Immature natural killer cell (primary cell): ENCODE measurements at regions not wholly inside any gene's neighbourhood (a gene's known extent, or its start where the extent isn't known, plus 50 kb on each side); places are given as distances from the start of the nearest gene placed in this dataset.

ENCODE experiments used
- DNase-seq, 3 donors: peaks; one replicate each; pipeline ENCODE4 v3.0.0; 2022; ENCODE audit warnings: mixed read lengths in 1 of 3
- H3K27ac Mint-ChIP-seq, 6 donors: one replicate each; pipeline ENCODE4 v1.8.0; 2020; ENCODE audit warnings: mixed read lengths in 6 of 6, mild to moderate bottlenecking in 5 of 6, inconsistent platforms in 4 of 6, moderate library complexity in 3 of 6
- H3K27me3 Mint-ChIP-seq, 3 donors: one replicate each; pipeline ENCODE4 v1.8.0; 2020 to 2021; ENCODE audit warnings: low read depth in 3 of 3, mild to moderate bottlenecking in 3 of 3, mixed read lengths in 3 of 3, moderate library complexity in 3 of 3, inconsistent platforms in 1 of 3
- H3K36me3 Mint-ChIP-seq, 3 donors: one replicate each; pipeline ENCODE4 v1.8.0; 2020; ENCODE audit warnings: mixed read lengths in 3 of 3, inconsistent platforms in 2 of 3, mild to moderate bottlenecking in 2 of 3
- H3K4me1 Mint-ChIP-seq, 2 donors: one replicate each; pipeline ENCODE4 v1.8.0; 2020; ENCODE audit warnings: inconsistent platforms in 2 of 2, mild to moderate bottlenecking in 2 of 2, mixed read lengths in 2 of 2, moderate library complexity in 1 of 2
- H3K4me3 Mint-ChIP-seq, 5 donors: one replicate each; pipeline ENCODE4 v1.8.0; 2020; ENCODE audit warnings: mild to moderate bottlenecking in 5 of 5, mixed read lengths in 5 of 5, inconsistent platforms in 3 of 5, moderate library complexity in 3 of 5
- H3K9me3 Mint-ChIP-seq, 6 donors: one replicate each; pipeline ENCODE4 v1.8.0; 2020; ENCODE audit warnings: mild to moderate bottlenecking in 6 of 6, mixed read lengths in 6 of 6, inconsistent platforms in 4 of 6, moderate library complexity in 3 of 6

DNA sequence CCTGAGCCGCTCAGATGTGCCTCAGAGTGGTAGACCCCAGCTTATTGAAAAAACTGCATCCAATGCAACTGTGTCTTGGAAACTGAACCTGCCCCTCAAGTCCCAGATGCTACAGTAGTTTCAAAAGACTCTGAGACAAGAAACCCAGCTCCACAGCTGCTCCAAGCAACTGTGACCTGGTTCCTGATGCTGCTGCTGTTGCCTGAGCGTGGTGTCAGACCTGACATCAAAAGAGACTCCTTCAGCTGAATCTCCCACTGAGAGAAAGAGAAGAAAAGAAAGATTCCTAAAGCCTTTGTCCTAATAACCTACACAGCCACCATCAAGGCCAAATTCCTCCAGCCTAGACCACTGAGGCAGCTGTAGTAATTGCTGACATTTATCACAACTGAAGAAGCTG, 630.1 kb downstream of the STIM2 start:
- Mint-ChIP-seq H3K27me3 (no peaks in the 10 kb centered on the region), H3K27ac (no peak overlapping the region), H3K4me1 (no peaks in the 10 kb centered on the region), H3K4me3 (no peak overlapping the region), H3K36me3 (no peaks in the 10 kb centered on the region), H3K9me3 (peaks cover 2 to 17% (median 6%) of the 10 kb centered on the region in 6 donors)
- DNase-seq, result no peak

DNA sequence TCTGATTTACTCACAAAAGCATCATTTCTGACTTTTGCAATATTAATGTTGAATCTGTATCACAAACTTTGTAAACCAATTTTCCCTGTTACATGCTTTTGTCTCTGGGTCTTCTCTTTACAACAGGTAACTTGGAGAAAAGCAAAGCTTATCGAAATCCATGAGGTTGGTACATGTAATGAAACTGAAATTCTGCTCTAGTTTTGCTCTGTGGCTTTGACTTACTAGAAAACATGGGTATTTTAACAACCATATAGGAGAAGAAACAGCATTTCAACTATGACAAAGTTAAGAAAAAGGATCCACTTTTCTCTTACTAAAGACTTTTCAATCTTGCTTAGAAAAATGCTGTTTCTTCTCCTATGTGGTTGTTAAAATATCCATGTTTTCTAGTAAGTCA, 645.8 kb downstream of the STIM2 start:
- Mint-ChIP-seq H3K4me1 (no peaks in the 10 kb centered on the region), H3K4me3 (no peak overlapping the region), H3K27me3 (no peaks in the 10 kb centered on the region), H3K36me3 (no peaks in the 10 kb centered on the region), H3K9me3 (peaks cover 3 to 21% (median 10%) of the 10 kb centered on the region in 6 donors), H3K27ac (no peak overlapping the region)
- no peak for DNase-seq

DNA sequence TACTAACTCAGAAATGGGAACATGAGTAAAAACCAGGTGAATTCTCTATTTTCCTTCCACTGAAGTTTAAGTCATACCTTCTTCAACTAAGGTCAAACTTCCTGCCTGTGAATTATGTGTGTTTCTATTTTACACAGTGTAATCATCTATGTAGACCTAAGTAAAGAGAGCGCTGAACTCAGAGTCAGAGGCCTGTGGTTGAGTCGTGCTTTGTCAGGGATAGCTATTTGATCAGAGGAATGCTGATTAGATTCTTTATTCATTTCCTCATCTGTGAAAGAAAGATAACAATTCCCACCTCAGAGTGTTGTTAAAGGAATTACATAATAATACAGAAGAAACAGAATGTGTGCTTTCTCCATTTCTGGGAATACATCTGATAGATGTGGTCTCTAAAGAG, 654.1 kb downstream of the STIM2 start:
- no peaks in the 10 kb centered on the region for H3K4me1 Mint-ChIP-seq
- DNase-seq, result no peak

DNA sequence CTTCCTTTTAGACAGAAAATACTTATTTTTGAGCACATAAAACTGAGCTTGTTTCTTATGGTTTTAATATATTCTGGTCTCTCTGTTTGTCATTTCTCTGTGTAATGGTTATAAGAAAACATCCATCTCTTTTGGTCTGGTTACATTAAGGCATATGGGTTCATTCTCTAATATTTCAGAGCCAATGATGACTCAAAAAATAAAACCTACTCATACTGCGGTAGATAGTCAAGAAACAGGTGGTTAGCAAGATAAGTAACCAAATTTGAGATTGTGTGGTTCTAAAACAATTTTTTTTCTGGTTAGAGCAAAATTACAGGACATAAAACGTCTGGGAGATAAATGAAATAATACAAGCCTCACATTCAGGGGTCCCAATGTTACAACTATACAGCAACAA, 654.5 kb downstream of the STIM2 start:
- Mint-ChIP-seq H3K4me1 (no peaks in the 10 kb centered on the region), H3K27me3 (peaks cover 0 to 2% (median 0%) of the 10 kb centered on the region in 3 donors), H3K27ac (no peak overlapping the region), H3K9me3 (peaks cover 2 to 25% (median 13%) of the 10 kb centered on the region in 6 donors), H3K4me3 (no peak overlapping the region), H3K36me3 (no peaks in the 10 kb centered on the region)
- no peak for DNase-seq

More for the DNA sequence above, 654.1 kb downstream of the STIM2 start:
- peaks cover 0 to 29% (median 13%) of the 10 kb centered on the region in 6 donors for H3K9me3 Mint-ChIP-seq
- H3K27me3 Mint-ChIP-seq, result peaks cover 0 to 2% (median 0%) of the 10 kb centered on the region in 3 donors
- no peak overlapping the region for H3K27ac Mint-ChIP-seq
- no peaks in the 10 kb centered on the region for H3K36me3 Mint-ChIP-seq
- H3K4me3 Mint-ChIP-seq, result no peak overlapping the region

DNA sequence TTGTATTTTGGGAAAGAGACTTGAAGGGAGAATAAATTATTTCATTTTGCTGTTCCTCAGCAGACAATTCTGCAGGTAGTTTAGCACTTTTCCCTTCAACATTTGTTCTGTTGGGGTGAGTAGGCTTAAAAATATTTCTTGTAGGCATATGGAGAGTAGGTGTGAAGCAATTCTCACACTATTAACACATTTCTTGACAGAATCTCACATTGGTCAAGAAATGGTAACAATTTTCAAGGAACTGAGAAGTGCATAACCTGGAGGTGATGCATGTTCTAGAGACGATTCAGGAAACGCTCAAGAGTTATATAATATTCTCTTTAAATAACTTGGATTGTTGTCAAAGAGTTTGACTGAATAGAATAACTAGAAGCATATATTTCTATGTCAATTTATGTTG, 658.2 kb downstream of the STIM2 start:
- Mint-ChIP-seq H3K27me3 (peaks cover 0 to 2% (median 0%) of the 10 kb centered on the region in 3 donors), H3K9me3 (peaks cover 3 to 25% (median 19%) of the 10 kb centered on the region in 6 donors), H3K36me3 (no peaks in the 10 kb centered on the region), H3K4me1 (no peaks in the 10 kb centered on the region), H3K4me3 (no peak overlapping the region), H3K27ac (no peak overlapping the region)
- DNase-seq, result no peak

DNA sequence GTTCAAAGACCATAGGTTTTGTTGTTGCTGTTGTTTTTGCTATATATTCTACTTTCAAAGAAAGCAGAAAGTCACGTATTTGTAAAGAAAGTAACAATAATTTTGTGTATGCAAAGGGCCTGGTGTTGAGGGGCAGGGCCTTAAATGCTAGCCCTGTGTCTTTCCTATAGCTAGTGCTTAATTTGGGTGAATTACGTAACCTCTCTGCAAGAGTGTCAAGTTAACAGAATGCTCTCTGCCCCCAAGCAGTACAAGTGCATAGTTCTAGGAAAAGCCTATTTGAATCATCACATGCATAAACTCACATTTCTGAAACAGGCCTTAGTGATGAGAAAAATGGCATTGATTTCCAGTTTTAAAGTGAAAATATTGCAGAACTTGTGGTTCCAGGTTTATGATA, 663.6 kb downstream of the STIM2 start:
- Mint-ChIP-seq H3K27ac (no peak overlapping the region), H3K9me3 (peaks cover 2 to 28% (median 9%) of the 10 kb centered on the region in 6 donors), H3K27me3 (peaks cover 0 to 2% (median 0%) of the 10 kb centered on the region in 3 donors)

DNA sequence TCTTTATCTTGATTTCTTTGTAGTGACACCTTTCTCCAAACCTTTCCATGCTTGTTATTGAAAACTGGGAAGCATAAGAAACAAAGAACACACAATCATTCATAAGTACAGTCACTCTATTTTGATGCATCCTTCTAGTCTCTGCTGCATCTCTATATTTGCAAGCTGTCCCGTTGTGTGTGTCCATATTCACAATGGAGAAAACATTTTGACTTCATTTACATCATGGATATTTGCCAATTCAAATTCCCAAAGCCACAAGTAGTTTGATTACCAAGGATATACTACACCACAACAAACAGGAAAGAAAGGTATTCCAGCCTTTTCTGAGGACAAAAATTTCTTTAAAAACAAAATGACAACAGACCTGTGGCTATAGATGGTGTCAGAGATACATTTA, 673.8 kb downstream of the STIM2 start:
- H3K36me3 Mint-ChIP-seq, result peaks cover 0 to 3% (median 0%) of the 10 kb centered on the region in 3 donors
- peaks cover 0 to 19% (median 10%) of the 10 kb centered on the region in 6 donors for H3K9me3 Mint-ChIP-seq
- H3K4me3 Mint-ChIP-seq, result no peak overlapping the region
- peaks cover 0 to 3% (median 0%) of the 10 kb centered on the region in 3 donors for H3K27me3 Mint-ChIP-seq
- no peak overlapping the region for H3K27ac Mint-ChIP-seq
- DNase-seq, result no peak
- no peaks in the 10 kb centered on the region for H3K4me1 Mint-ChIP-seq

More for the DNA sequence above, 663.6 kb downstream of the STIM2 start:
- Mint-ChIP-seq H3K4me3 (no peak overlapping the region), H3K4me1 (no peaks in the 10 kb centered on the region), H3K36me3 (no peaks in the 10 kb centered on the region)
- no peak for DNase-seq

DNA sequence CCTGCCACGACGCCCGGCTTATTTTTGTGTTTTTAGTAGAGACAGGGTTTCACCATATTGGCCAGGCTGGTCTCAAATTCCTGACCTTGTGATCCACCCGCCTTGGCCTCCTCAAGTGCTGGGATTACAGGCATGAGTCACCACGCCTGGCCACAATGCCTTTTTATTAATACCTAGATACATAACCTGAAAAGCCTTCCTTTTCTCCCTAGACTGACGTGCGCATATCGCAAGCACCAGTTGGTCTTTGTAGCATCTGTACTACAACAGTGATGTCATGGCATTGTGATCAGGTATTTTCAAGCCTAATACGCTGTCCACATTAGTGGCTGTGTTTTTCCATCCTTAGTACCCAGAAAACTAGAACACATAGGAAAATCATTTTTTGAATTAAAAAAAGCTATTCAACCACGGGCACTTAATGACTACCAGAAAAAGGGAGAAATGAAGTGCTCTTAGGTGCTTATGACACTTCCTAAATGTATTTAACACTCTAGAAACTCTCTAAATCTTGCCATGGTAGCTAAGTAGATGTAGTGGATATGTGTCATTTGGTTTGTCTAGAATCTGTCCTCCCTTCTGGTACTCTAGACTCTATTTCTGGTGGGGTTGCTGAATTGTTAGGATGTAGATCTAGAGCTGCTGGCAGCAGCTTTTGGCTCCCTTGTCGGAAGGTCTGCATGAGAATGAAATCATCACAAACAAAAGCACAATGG, 707.8 kb downstream of the STIM2 start:
- no peaks in the 10 kb centered on the region for H3K36me3 Mint-ChIP-seq
- H3K9me3 Mint-ChIP-seq, result peaks cover 2 to 23% (median 6%) of the 10 kb centered on the region in 6 donors
- H3K27me3 Mint-ChIP-seq, result no peaks in the 10 kb centered on the region
- H3K27ac Mint-ChIP-seq, result no peak overlapping the region
- DNase-seq, result no peak
- no peaks in the 10 kb centered on the region for H3K4me1 Mint-ChIP-seq
- H3K4me3 Mint-ChIP-seq, result no peak overlapping the region

DNA sequence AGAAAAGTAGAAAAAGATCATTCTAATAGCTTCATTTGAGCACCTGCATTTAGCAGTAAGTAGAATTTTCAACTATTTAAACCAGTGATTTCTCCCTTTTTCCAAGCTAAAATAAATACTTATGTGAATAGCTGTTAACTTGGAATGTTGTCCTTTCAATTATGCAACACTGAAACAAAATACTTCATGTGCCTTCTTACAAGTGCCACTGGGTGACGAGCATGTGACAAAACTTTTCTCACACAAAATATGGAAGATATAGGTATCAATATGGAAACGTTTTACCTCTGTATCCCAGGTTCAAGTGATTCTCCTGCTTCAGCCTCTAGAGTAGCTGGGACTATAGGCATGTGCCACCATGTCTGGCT, 708.3 kb downstream of the STIM2 start:
- H3K27ac Mint-ChIP-seq, result no peak overlapping the region
- peaks cover 2 to 25% (median 7%) of the 10 kb centered on the region in 6 donors for H3K9me3 Mint-ChIP-seq
- no peaks in the 10 kb centered on the region for H3K4me1 Mint-ChIP-seq
- no peaks in the 10 kb centered on the region for H3K36me3 Mint-ChIP-seq
- no peak overlapping the region for H3K4me3 Mint-ChIP-seq
- DNase-seq, result no peak
- H3K27me3 Mint-ChIP-seq, result no peaks in the 10 kb centered on the region

DNA sequence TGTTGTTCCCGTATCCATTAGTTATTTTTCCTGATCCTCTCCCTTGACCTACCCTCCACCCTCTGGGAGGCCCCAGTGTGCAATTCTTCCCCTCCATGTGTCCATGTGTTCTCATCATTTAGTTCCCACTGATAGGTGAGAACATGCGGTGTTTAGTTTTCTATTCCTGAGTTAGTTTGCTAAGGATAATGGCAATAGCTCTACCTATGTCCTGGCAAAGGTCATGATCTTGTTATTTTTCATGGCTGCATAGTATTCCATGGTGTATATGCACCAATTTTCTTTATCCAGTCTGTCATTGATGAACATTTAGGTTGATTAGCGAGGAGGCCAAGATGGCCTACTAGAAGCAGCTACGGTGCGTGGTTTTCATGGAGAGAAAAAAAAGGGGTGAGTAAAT, 714.1 kb downstream of the STIM2 start:
- peaks cover 0 to 2% (median 0%) of the 10 kb centered on the region in 3 donors for H3K27me3 Mint-ChIP-seq
- no peak overlapping the region for H3K27ac Mint-ChIP-seq
- no peak overlapping the region for H3K4me3 Mint-ChIP-seq
- H3K36me3 Mint-ChIP-seq, result no peaks in the 10 kb centered on the region
- H3K4me1 Mint-ChIP-seq, result no peaks in the 10 kb centered on the region
- peaks cover 6 to 31% (median 9%) of the 10 kb centered on the region in 6 donors for H3K9me3 Mint-ChIP-seq
- no peak for DNase-seq

DNA sequence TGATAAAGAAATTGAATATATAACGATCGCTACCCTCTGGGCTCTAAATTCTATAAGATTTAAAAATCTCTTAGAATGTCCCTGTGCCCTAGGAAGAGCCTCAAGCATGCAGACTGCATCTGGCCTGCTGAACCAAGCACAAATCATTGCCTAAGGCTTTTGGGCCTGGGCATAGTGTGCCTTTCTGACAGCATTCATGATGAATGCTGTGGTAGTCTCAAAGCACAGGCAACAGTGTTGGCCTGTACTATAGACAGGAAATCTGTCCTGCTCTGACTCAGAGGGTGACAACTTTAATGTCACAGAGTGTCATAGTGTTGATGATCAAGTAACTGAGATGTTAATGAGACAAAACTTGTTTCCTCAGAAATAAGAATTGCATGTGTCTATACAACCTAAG, 717.3 kb downstream of the STIM2 start:
- no peaks in the 10 kb centered on the region for H3K4me1 Mint-ChIP-seq
- peaks cover 0 to 2% (median 0%) of the 10 kb centered on the region in 3 donors for H3K27me3 Mint-ChIP-seq
- H3K9me3 Mint-ChIP-seq, result peaks cover 3 to 29% (median 13%) of the 10 kb centered on the region in 6 donors
- no peak overlapping the region for H3K27ac Mint-ChIP-seq
- no peaks in the 10 kb centered on the region for H3K36me3 Mint-ChIP-seq
- H3K4me3 Mint-ChIP-seq, result no peak overlapping the region
- no peak for DNase-seq

DNA sequence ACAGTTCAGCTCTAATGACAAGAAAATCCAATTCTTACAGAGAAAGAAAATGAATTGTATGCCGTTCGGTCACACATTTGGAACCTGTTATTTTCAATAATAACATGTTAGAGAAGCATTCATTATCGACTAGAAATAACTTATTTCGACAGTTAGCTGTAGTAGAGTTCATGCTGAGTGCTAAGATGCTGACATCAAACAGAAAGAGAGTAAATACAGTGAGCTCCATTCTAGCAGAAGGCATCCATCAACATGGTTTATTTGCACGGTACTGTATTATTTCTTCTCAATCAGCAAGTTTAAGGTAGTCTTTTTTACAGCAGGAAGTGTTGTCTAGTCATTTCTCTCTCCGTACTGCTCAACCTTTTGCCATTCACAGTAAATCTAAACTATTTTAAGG, 732.1 kb downstream of the STIM2 start:
- Mint-ChIP-seq H3K4me3 (no peak overlapping the region), H3K27ac (no peak overlapping the region), H3K9me3 (peaks cover 0 to 10% (median 4%) of the 10 kb centered on the region in 6 donors), H3K4me1 (no peaks in the 10 kb centered on the region), H3K27me3 (no peaks in the 10 kb centered on the region), H3K36me3 (no peaks in the 10 kb centered on the region)
- DNase-seq, result no peak

DNA sequence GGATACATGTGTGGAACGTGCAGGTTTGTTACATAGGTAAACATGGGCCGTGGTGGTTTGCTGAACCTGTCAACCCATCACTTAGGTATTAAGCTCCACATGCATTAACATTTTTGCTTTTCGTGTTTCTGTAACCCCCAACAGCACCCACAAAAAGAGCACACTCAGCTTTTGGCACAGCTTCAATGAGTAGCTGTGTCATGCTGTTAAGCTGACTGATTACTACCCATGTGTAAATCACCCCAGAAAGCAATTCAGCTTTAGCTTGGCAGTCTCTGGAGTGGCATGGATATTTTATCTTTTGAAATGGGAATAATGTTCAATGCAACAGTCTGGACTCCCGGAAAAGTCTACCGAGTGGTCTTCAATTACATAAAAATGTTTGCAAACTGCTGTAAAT, 734.3 kb downstream of the STIM2 start:
- no peak for DNase-seq
- no peaks in the 10 kb centered on the region for H3K4me1 Mint-ChIP-seq
- peaks cover 0 to 5% (median 3%) of the 10 kb centered on the region in 6 donors for H3K9me3 Mint-ChIP-seq
- no peaks in the 10 kb centered on the region for H3K27me3 Mint-ChIP-seq
- no peak overlapping the region for H3K4me3 Mint-ChIP-seq
- H3K36me3 Mint-ChIP-seq, result no peaks in the 10 kb centered on the region
- no peak overlapping the region for H3K27ac Mint-ChIP-seq

DNA sequence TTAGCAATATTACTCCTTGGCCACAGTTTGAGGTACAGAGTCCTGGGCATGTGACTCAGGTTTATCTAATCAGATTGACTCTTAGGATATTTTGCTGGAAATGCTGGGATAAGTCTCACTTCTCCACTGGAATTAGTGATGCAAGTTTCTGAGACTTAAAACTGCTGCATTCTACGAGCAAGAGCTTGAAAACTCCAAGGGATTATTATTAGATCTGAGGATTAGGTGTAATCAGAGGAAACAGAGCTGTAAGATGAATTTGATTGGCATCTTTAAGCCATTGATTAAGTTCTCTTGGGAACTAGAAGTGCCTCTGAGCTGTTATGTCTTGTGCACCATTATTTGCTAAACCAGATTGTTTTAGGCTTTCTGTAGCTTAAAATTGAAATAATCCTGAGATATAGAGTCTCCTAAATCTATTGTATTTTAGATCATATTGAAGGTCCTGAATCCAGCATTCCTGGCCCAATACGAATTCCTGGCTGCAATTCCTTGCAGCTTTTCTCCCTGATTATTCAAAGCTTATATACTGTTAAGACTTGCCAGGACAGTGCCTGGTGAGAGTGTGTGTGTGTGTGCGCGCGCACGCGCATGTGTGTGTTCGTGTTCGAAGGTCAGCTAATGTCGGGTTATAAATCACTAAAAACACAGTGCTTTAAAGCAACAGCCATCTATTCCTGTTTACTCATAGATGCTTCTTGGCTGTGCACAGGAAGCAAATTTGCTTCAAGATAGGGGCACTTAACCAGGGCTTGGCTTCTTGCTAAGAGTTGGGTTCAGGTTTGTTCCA, 735.1 kb downstream of the STIM2 start:
- Mint-ChIP-seq H3K4me1 (no peaks in the 10 kb centered on the region), H3K36me3 (no peaks in the 10 kb centered on the region), H3K9me3 (peaks cover 0 to 5% (median 3%) of the 10 kb centered on the region in 6 donors), H3K27ac (no peak overlapping the region), H3K27me3 (no peaks in the 10 kb centered on the region), H3K4me3 (no peak overlapping the region)
- DNase-seq, result no peak
